ENCODE measurements at regions not wholly inside any gene's neighbourhood (a gene's known extent, or its start where the extent isn't known, plus 50 kb on each side); places are given as distances from the start of the nearest gene placed in this dataset.
A peak's percentile ranks its signal among the peaks of the same experiment; 100 is the strongest.
"Not testable (repeated sequence)": the region's sequence is repeated elsewhere in the genome, so short reads cannot be mapped to it uniquely, and the experiment has no call there.

DNA sequence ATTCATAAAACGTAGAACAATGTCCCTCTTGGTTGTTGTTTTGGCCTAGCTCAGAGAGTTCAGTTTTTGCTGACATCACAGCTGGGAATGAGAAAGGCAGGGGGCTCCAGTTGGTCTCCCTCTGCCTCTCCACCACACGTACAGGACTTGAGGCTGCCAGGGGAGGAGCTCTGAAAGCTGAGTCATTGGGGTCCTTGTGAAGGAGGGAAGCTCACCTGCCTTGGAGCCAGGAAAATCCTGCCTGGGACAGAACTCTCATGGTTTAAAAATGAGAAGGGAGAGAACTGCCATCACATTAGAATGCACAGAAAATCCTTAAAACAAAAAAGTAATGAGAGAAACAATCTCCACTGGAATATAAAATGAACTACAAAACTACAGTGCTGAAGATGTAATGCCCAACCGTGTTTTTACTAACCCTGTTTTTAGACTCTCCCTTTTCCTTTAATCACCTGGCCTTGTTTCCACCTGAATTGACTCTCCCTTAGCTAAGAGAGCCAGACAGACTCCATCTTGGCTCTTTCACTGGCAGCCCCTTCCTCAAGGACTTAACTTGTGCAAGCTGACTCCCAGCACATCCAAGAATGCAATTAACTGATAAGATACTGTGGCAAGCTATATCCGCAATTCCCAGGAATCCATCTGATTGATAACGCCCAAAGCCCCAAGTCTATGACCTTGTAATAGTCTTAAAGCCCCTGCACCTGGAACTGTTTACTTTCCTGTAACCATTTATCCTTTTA, 58.6 kb upstream of the TARP start:
- not testable (repeated sequence) for DNase-seq (ENCODE audit: low spot score in 2 of 2); H3K36me3 Mint-ChIP-seq; H3K27ac Mint-ChIP-seq; ATAC-seq; H3K9me3 Mint-ChIP-seq

GRCh38 chr7:38330861-38331621, 57.6 kb upstream of the TARP start:
- no peak for DNase-seq (ENCODE audit: low spot score in 2 of 2)
- Mint-ChIP-seq H3K9me3 (no peaks in the 10 kb centered on the region), H3K36me3 (no peaks in the 10 kb centered on the region), H3K27ac (no peak overlapping the region)
- no peak for ATAC-seq

DNA sequence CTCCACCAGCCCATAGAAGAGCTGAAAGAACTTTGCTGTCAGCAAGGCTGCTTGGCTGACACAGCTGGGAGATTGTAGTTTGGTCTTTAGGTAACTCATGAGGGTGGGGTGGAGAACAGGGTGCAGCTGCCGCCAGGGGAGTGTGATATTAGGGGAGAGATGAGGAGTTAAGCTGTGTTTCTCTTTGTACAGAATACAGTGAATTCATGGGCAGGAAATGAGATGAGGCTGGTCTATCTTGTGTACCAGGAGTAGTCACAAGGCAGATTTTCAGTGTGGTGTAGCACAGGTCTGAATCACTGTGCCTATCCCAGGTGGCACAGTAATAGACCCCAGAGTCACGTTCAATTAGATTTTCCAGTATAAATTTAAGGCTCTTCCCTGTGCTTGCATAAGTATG, 56.6 kb upstream of the TARP start:
- ATAC-seq (peak in 1 of 2 donors; percentile 62), DNase-seq (ENCODE audit: low spot score in 2 of 2) (no peak)
- Mint-ChIP-seq H3K27ac (no peak overlapping the region), H3K36me3 (no peaks in the 10 kb centered on the region), H3K9me3 (no peaks in the 10 kb centered on the region)

- Mint-ChIP-seq H3K9me3 (no peaks in the 10 kb centered on the region), H3K27ac (no peak overlapping the region), H3K36me3 (no peaks in the 10 kb centered on the region)
- no peak for DNase-seq (ENCODE audit: low spot score in 2 of 2)
- no peak for ATAC-seq
Measured at GRCh38 chr7:38329340-38329739, 55.9 kb upstream of the TARP start.

- H3K9me3 Mint-ChIP-seq, result no peaks in the 10 kb centered on the region
- ATAC-seq (no peak), DNase-seq (ENCODE audit: low spot score in 2 of 2) (no peak)
- no peaks in the 10 kb centered on the region for H3K36me3 Mint-ChIP-seq
- H3K27ac Mint-ChIP-seq, result no peak overlapping the region
Measured at GRCh38 chr7:38328814-38329213, 55.4 kb upstream of the TARP start.

GRCh38 chr7:38327637-38328036, 54.2 kb upstream of the TARP start:
- DNase-seq (ENCODE audit: low spot score in 2 of 2), result no peak
- Mint-ChIP-seq H3K36me3 (no peaks in the 10 kb centered on the region), H3K27ac (no peak overlapping the region), H3K9me3 (no peaks in the 10 kb centered on the region)
- ATAC-seq, result no peak

All from activated naive CD4-positive, alpha-beta T cell treated with anti-CD3 and anti-CD28 coated beads, Interleukin-2, amount 50 U/mL, for 72 hours (primary cell).